Activated naive CD4-positive, alpha-beta T cell treated with Interleukin-2 at 50 U/mL for 16 hours (primary cell): ENCODE measurements at regions not wholly inside any gene's neighbourhood (a gene's known extent, or its start where the extent isn't known, plus 50 kb on each side); places are given as distances from the start of the nearest gene placed in this dataset.
A peak's percentile ranks its signal among the peaks of the same experiment; 100 is the strongest.
"Not testable (repeated sequence)": the region's sequence is repeated elsewhere in the genome, so short reads cannot be mapped to it uniquely, and the experiment has no call there.

Experiments used
- DNase-seq: peaks from one replicate; pipeline ENCODE4 v3.0.0-alpha.2; 2020

GRCh38 chr15:55126111-55126510, 70.6 kb downstream of the RSL24D1 start:
- DNase-seq: no peak

- DNase-seq: no peak
Observed at GRCh38 chr15:55124616-55125015, 72.1 kb downstream of the RSL24D1 start.

GRCh38 chr15:55118344-55118870, 78.3 kb downstream of the RSL24D1 start:
- DNase-seq: no peak

- no peak for DNase-seq
Observed at GRCh38 chr15:55116636-55117035, 80.1 kb downstream of the RSL24D1 start.

GRCh38 chr15:55113736-55114135, 83.0 kb downstream of the RSL24D1 start:
- DNase-seq: no peak

GRCh38 chr15:55112706-55113105, 84.0 kb downstream of the RSL24D1 start:
- DNase-seq: no peak

GRCh38 chr15:55110446-55110845, 86.3 kb downstream of the RSL24D1 start:
- no peak for DNase-seq

GRCh38 chr15:55108858-55109518, 87.8 kb downstream of the RSL24D1 start:
- DNase-seq: peak; percentile 33

GRCh38 chr15:55108448-55108847, 88.3 kb downstream of the RSL24D1 start:
- no peak for DNase-seq

- DNase-seq: no peak
Observed at GRCh38 chr15:55106155-55106554, 90.6 kb downstream of the RSL24D1 start.

GRCh38 chr15:55094136-55094535, 102.6 kb downstream of the RSL24D1 start:
- DNase-seq: no peak

- DNase-seq: no peak
Observed at GRCh38 chr15:55088207-55088606, 108.5 kb downstream of the RSL24D1 start.

- no peak for DNase-seq
Observed at GRCh38 chr15:55084673-55085072, 112.1 kb downstream of the RSL24D1 start.

- no peak for DNase-seq
Observed at GRCh38 chr15:55084216-55084615, 112.5 kb downstream of the RSL24D1 start.

- not testable (repeated sequence) for DNase-seq
Observed at GRCh38 chr15:55077052-55077451, 119.7 kb downstream of the RSL24D1 start.

- DNase-seq: no peak
Observed at GRCh38 chr15:55074431-55074830, 122.3 kb downstream of the RSL24D1 start.

GRCh38 chr15:55063970-55064369, 132.8 kb downstream of the RSL24D1 start:
- DNase-seq: not testable (repeated sequence)

GRCh38 chr15:55060836-55061235, 135.9 kb downstream of the RSL24D1 start:
- no peak for DNase-seq

- DNase-seq: no peak
Observed at GRCh38 chr15:55056500-55056899, 140.2 kb downstream of the RSL24D1 start.

GRCh38 chr15:55044162-55044561, 152.6 kb downstream of the RSL24D1 start:
- DNase-seq: no peak

GRCh38 chr15:55037071-55037470, 159.7 kb downstream of the RSL24D1 start:
- no peak for DNase-seq

GRCh38 chr15:55035749-55036148, 161.0 kb downstream of the RSL24D1 start:
- no peak for DNase-seq

GRCh38 chr15:55033574-55033973, 163.2 kb downstream of the RSL24D1 start:
- DNase-seq: no peak

GRCh38 chr15:55031727-55032126, 165.0 kb downstream of the RSL24D1 start:
- DNase-seq: no peak

- no peak for DNase-seq
Observed at GRCh38 chr15:55026381-55026780, 170.4 kb downstream of the RSL24D1 start.
